H1 (cell line): ENCODE measurements at regions not wholly inside any gene's neighbourhood (a gene's known extent, or its start where the extent isn't known, plus 50 kb on each side); places are given as distances from the start of the nearest gene placed in this dataset.

Experiments
- CTCF ChIA-PET: fragments of 300-600 bp; sonication (Branson Sonifier 250); formaldehyde crosslinking; loops from one replicate; lab custom pipeline; 2021; ENCODE audit not compliant: partially characterized antibody; lab: Charles Lee
- POLR2A ChIA-PET: fragments of 300-600 bp; sonication (Branson Sonifier 250); formaldehyde crosslinking; loops from one replicate; lab custom pipeline; 2021; ENCODE audit warnings: inconsistent platforms; ENCODE audit not compliant: partially characterized antibody; lab: Charles Lee
- DNase-seq, 2 experiments: peaks; one replicate each; pipeline versions ENCODE4 v3.0.0 to v3.0.0-alpha.2; 2010 to 2022; ENCODE audit warnings: low spot score in 2 of 2, low read depth in 1 of 2, mixed read lengths in 1 of 2
- FAIRE-seq: peaks from 2 replicates; lab custom pipeline; 2011; peaks lifted over from hg19 to GRCh38; lab: Jason Lieb, UNC
- H2AFZ ChIP-seq: 2 replicates; pipeline ENCODE4 v1.8.1; 2012; ENCODE audit warnings: low read length, inconsistent platforms
- H2AK5ac ChIP-seq: 2 replicates; pipeline ENCODE4 v1.6.1; 2013; ENCODE audit warnings: low read depth, low read length
- H2BK120ac ChIP-seq: replicated peaks from 2 replicates; pipeline ENCODE3; 2013; ENCODE audit warnings: low read depth, low read length, inconsistent platforms
- H2BK12ac ChIP-seq: 2 replicates; pipeline ENCODE4 v1.6.1; 2013; ENCODE audit warnings: low read depth, low read length
- H2BK15ac ChIP-seq: 2 replicates; pipeline ENCODE4 v1.6.1; 2013; ENCODE audit warnings: low read length
- H2BK20ac ChIP-seq: 2 replicates; pipeline ENCODE4 v1.6.1; 2013; ENCODE audit warnings: low read length
- H2BK5ac ChIP-seq: 2 replicates; pipeline ENCODE4 v1.6.1; 2013; ENCODE audit warnings: low read depth, low read length
- H3K14ac ChIP-seq: 2 replicates; pipeline ENCODE4 v1.6.1; 2013; ENCODE audit warnings: inconsistent platforms; ENCODE audit not compliant: insufficient read length
- H3K18ac ChIP-seq: 2 replicates; pipeline ENCODE4 v1.6.1; 2013; ENCODE audit warnings: low read length; ENCODE audit errors: extremely low read depth
- H3K23ac ChIP-seq: 2 replicates; pipeline ENCODE4 v1.6.1; 2013; ENCODE audit warnings: inconsistent platforms; ENCODE audit not compliant: insufficient read length
- H3K23me2 ChIP-seq: 2 replicates; pipeline ENCODE4 v1.6.1; 2013; ENCODE audit warnings: low read depth, low read length
- H3K27ac ChIP-seq: 2 replicates; pipeline ENCODE4 v1.6.1; 2011; ENCODE audit warnings: low read depth, low read length, inconsistent platforms
- H3K27me3 ChIP-seq, 4 experiments: replicated peaks in 1 of 4; 1 replicate in 1 of 4; 2 replicates in 3 of 4; pipeline versions ENCODE4 v1.6.1 to v1.8.1; 2011 to 2013; ENCODE audit warnings: low read length in 3 of 4, mild to moderate bottlenecking in 3 of 4, inconsistent platforms in 2 of 4, mixed read lengths in 2 of 4, moderate library complexity in 1 of 4; ENCODE audit not compliant: control insufficient read depth in 3 of 4, insufficient read depth in 3 of 4; ENCODE audit errors: extremely low read depth in 1 of 4
- H3K36me3 ChIP-seq, 4 experiments: 2 replicates each; pipeline versions ENCODE4 v1.6.1 to v1.8.1; 2011 to 2013; ENCODE audit warnings: mild to moderate bottlenecking in 4 of 4, low read length in 3 of 4, moderate library complexity in 2 of 4, control low read depth in 1 of 4, inconsistent platforms in 1 of 4; ENCODE audit not compliant: insufficient read depth in 4 of 4, control insufficient read depth in 2 of 4
- H3K4ac ChIP-seq: replicated peaks from 2 replicates; pipeline ENCODE3; 2013; ENCODE audit warnings: low read length, low read depth, mixed read lengths, inconsistent platforms; ENCODE audit not compliant: insufficient read length
- H3K4me1 ChIP-seq, 4 experiments: replicated peaks in 1 of 4; 1 replicate in 1 of 4; 2 replicates in 3 of 4; pipeline versions ENCODE4 v1.6.1 to v1.8.1; 2011 to 2013; ENCODE audit warnings: low read length in 3 of 4, inconsistent platforms in 2 of 4, mixed read lengths in 1 of 4; ENCODE audit not compliant: insufficient read depth in 4 of 4, control insufficient read depth in 3 of 4
- H3K4me2 ChIP-seq, 2 experiments: 2 replicates each; pipeline versions ENCODE4 v1.6.1 to v1.8.1; 2011 to 2013; ENCODE audit warnings: low read depth in 2 of 2, low read length in 2 of 2, control low read depth in 1 of 2, inconsistent platforms in 1 of 2, mild to moderate bottlenecking in 1 of 2; ENCODE audit not compliant: insufficient read depth in 1 of 2
- H3K4me3 ChIP-seq, 4 experiments: fragments of 200-600, 300-600 bp in 1 of 4; sonication (generic), shearing (Covaris generic), sonication (Bioruptor Twin) in 1 of 4; 2 replicates each; pipeline versions ENCODE4 v1.5.1 to v1.8.1; 2011 to 2016; ENCODE audit warnings: low read length in 4 of 4, low read depth in 3 of 4, control low read depth in 2 of 4, inconsistent platforms in 2 of 4, mild to moderate bottlenecking in 2 of 4, mixed read lengths in 1 of 4, moderate library complexity in 1 of 4; ENCODE audit not compliant: insufficient read depth in 2 of 4; ENCODE audit errors: extremely low read depth in 1 of 4
- H3K56ac ChIP-seq: replicated peaks from 2 replicates; pipeline ENCODE3; 2013; ENCODE audit warnings: low read depth, mild to moderate bottlenecking, mixed read lengths, low read length, inconsistent platforms; ENCODE audit not compliant: insufficient read length
- H3K79me1 ChIP-seq: 2 replicates; pipeline ENCODE4 v1.6.1; 2013; ENCODE audit warnings: low read depth, low read length, control low read depth
- H3K79me2 ChIP-seq, 2 experiments: 2 replicates each; pipeline versions ENCODE4 v1.6.1 to v1.8.1; 2012 to 2013; ENCODE audit warnings: low read length in 2 of 2, mild to moderate bottlenecking in 2 of 2, inconsistent platforms in 1 of 2; ENCODE audit not compliant: insufficient read depth in 2 of 2, control insufficient read depth in 1 of 2
- H3K9ac ChIP-seq, 4 experiments: replicated peaks in 1 of 4; 1 replicate in 1 of 4; 2 replicates in 3 of 4; pipeline versions ENCODE4 v1.6.1 to v1.8.1; 2011 to 2013; ENCODE audit warnings: low read depth in 3 of 4, low read length in 3 of 4, control low read depth in 2 of 4, mild to moderate bottlenecking in 2 of 4, moderate library complexity in 2 of 4, inconsistent platforms in 1 of 4; ENCODE audit errors: extremely low read depth in 1 of 4
- H3K9me3 ChIP-seq, 2 experiments: 2 replicates each; pipeline versions ENCODE4 v1.6.1 to v1.8.1; 2012 to 2013; ENCODE audit warnings: mild to moderate bottlenecking in 2 of 2, moderate library complexity in 2 of 2, control low read depth in 1 of 2, inconsistent platforms in 1 of 2, low read depth in 1 of 2, low read length in 1 of 2, mixed read lengths in 1 of 2; ENCODE audit not compliant: insufficient read depth in 2 of 2
- H4K20me1 ChIP-seq, 2 experiments: replicated peaks in 1 of 2; 2 replicates each; pipeline versions ENCODE3 to v1.8.1; 2011 to 2013; ENCODE audit warnings: inconsistent platforms in 2 of 2, low read length in 2 of 2, mild to moderate bottlenecking in 1 of 2; ENCODE audit not compliant: insufficient read depth in 2 of 2, control insufficient read depth in 1 of 2
- H4K5ac ChIP-seq: 2 replicates; pipeline ENCODE4 v1.6.1; 2013; ENCODE audit warnings: low read length, low read depth, mixed read lengths, inconsistent platforms; ENCODE audit not compliant: insufficient read length
- H4K8ac ChIP-seq: 2 replicates; pipeline ENCODE4 v1.8.0; 2013; ENCODE audit warnings: mild to moderate bottlenecking, moderate library complexity, low read length, inconsistent platforms; ENCODE audit not compliant: insufficient read depth; ENCODE audit errors: extremely low read depth
- H4K91ac ChIP-seq: replicated peaks from 2 replicates; pipeline ENCODE3; 2013; ENCODE audit warnings: low read length, mixed read lengths, inconsistent platforms; ENCODE audit not compliant: insufficient read length
- CHD2 ChIP-seq: IDR thresholded peaks from 2 replicates; pipeline ENCODE4 v1.6.1; 2012; ENCODE audit warnings: low read length, improper control_type of control experiment
- CTBP2 ChIP-seq: IDR thresholded peaks from 2 replicates; pipeline ENCODE4 v1.7.0; 2011; ENCODE audit warnings: borderline replicate concordance, mild to moderate bottlenecking, moderate library complexity, mixed read lengths, low read length; ENCODE audit not compliant: insufficient read depth, insufficient read length
- EZH2 ChIP-seq: fragments of 200-600 bp; sonication (generic); IDR thresholded peaks from 2 replicates; pipeline ENCODE4 v1.7.1; 2012; ENCODE audit warnings: low read depth, mild to moderate bottlenecking, moderate library complexity, low read length, inconsistent platforms; ENCODE audit not compliant: severe bottlenecking
- KDM5A ChIP-seq: fragments of 200-600 bp; IDR thresholded peaks from 2 replicates; pipeline ENCODE4 v1.7.1; 2012; ENCODE audit warnings: mild to moderate bottlenecking, low read length, inconsistent platforms, mixed read lengths
- MAFK ChIP-seq: IDR thresholded peaks from 2 replicates; pipeline ENCODE4 v1.6.1; 2012; ENCODE audit warnings: low read depth, mild to moderate bottlenecking, improper control_type of control experiment, low read length
- PHF8 ChIP-seq: fragments of 200-600 bp; sonication (generic); conservative IDR thresholded peaks from 2 replicates; pipeline ENCODE4 v1.7.1; 2012; ENCODE audit warnings: low read depth, mild to moderate bottlenecking, inconsistent platforms, low read length, moderate library complexity
- POLR2A ChIP-seq, 2 experiments: IDR thresholded peaks; 1 replicate in 1 of 2; 2 replicates in 1 of 2; pipeline ENCODE4 v1.6.1; 2011; ENCODE audit warnings: low read depth in 2 of 2, low read length in 2 of 2, mild to moderate bottlenecking in 2 of 2; ENCODE audit errors: control extremely low read depth in 1 of 2
- RAD21 ChIP-seq, 2 experiments: IDR thresholded peaks in 1 of 2; conservative IDR thresholded peaks in 1 of 2; 2 replicates each; pipeline ENCODE4 v1.6.1; 2011; ENCODE audit warnings: low read depth in 2 of 2, low read length in 2 of 2, improper control_type of control experiment in 1 of 2, inconsistent platforms in 1 of 2, mild to moderate bottlenecking in 1 of 2, moderate library complexity in 1 of 2
- RFX5 ChIP-seq: IDR thresholded peaks from 2 replicates; pipeline ENCODE4 v1.6.1; 2011; ENCODE audit warnings: low read depth, low read length, improper control_type of control experiment, borderline replicate concordance
- SIX5 ChIP-seq: IDR thresholded peaks from 2 replicates; pipeline ENCODE4 v1.6.1; 2011; ENCODE audit warnings: mild to moderate bottlenecking, low read depth, low read length
- SUZ12 ChIP-seq: fragments of 200-600 bp; sonication (generic); IDR thresholded peaks from 2 replicates; pipeline ENCODE4 v1.6.1; 2012; ENCODE audit warnings: mild to moderate bottlenecking, inconsistent platforms, low read length, moderate library complexity, mixed read lengths
- TAF1 ChIP-seq: IDR thresholded peaks from 2 replicates; pipeline ENCODE4 v1.6.1; 2011; ENCODE audit warnings: mild to moderate bottlenecking, low read depth, low read length
- WGBS, 2 experiments: shearing (Covaris generic) in 1 of 2; methylation state at CpG; one replicate each; pipeline versions ENCODE4 v1.1.6 to v1.1.7; 2013 to 2015; ENCODE audit warnings: low lambda C conversion rate in 2 of 2, mixed read lengths in 2 of 2, inconsistent platforms in 1 of 2, low coverage in 1 of 2, missing lambda C conversion rate in 1 of 2; ENCODE audit not compliant: insufficient replicate concordance in 2 of 2, insufficient coverage in 1 of 2, insufficient read length in 1 of 2; ENCODE audit errors: extremely low coverage in 1 of 2, missing lambda C conversion rate in 1 of 2; 5-methylcytosine and 5-hydroxymethylcytosine counted together
- TF ChIP-seq, protein P1 (sequence below): IDR thresholded peaks from 2 replicates; pipeline ENCODE4 v1.6.1; 2012; ENCODE audit warnings: low read length, inconsistent platforms

GRCh38 chr3:82294609-82295008, 533.2 kb upstream of the GBE1 start:
- 79% methylated on average over 3 of the region's 3 CpGs; no CpG with 5 or more reads in 1 of the 2 experiments for WGBS, 2 experiments
- no peak overlapping the region for H3K4me3 ChIP-seq
- H2AK5ac ChIP-seq: no peak overlapping the region
- no peak overlapping the region for H2AFZ ChIP-seq
- H2BK120ac ChIP-seq: no peak overlapping the region
- POLR2A ChIA-PET: no interaction called here
- H3K4ac ChIP-seq: no peak overlapping the region
- no peak overlapping the region for H2BK5ac ChIP-seq
- H3K18ac ChIP-seq: no peak overlapping the region
- H3K4me2 ChIP-seq: no peak overlapping the region
- no peak overlapping the region for H4K5ac ChIP-seq
- DNase-seq (no peak), FAIRE-seq (no peak)
- H3K27ac ChIP-seq: no peak overlapping the region
- H3K36me3 ChIP-seq: no peaks in the 10 kb centered on the region; a peak in 1 of 8 replicates
- no peak overlapping the region for H2BK20ac ChIP-seq
- H3K9ac ChIP-seq: no peak overlapping the region
- H3K4me1 ChIP-seq: no peaks in the 10 kb centered on the region
- CTCF ChIA-PET: interaction anchor here (0.6 to 0.7 kb wide), 2 partner anchors 115 to 690 kb away, joined by 3 read pairs; no protein-coding TSS in a partner anchor
- H3K14ac ChIP-seq: no peak overlapping the region
- H3K9me3 ChIP-seq: no peaks in the 10 kb centered on the region
- H4K20me1 ChIP-seq: no peaks in the 10 kb centered on the region
- no peak overlapping the region for H4K91ac ChIP-seq
- H3K79me1 ChIP-seq: no peaks in the 10 kb centered on the region
- no peaks in the 10 kb centered on the region for H3K23me2 ChIP-seq
- no peak overlapping the region for H3K56ac ChIP-seq
- no peak overlapping the region for H3K23ac ChIP-seq
- TF ChIP-seq SIX5 (no peak), SUZ12 (no peak), POLR2A (IDR thresholded peaks at IDR 0.05; ENCODE audit: control extremely low read depth in 1 of 2, low read depth in 2 of 2, low read length in 2 of 2) (no peak), EZH2 (no peak), RFX5 (no peak), MAFK (no peak), TAF1 (no peak), RAD21 (IDR thresholded peaks at IDR 0.05 in 1 of 2, conservative IDR thresholded peaks at IDR 0.05 in 1 of 2; ENCODE audit: low read depth in 2 of 2, low read length in 2 of 2) (no peak), CHD2 (no peak), PHF8 (no peak), KDM5A (no peak), CTBP2 (no peak)
- TF ChIP-seq, protein P1, sequence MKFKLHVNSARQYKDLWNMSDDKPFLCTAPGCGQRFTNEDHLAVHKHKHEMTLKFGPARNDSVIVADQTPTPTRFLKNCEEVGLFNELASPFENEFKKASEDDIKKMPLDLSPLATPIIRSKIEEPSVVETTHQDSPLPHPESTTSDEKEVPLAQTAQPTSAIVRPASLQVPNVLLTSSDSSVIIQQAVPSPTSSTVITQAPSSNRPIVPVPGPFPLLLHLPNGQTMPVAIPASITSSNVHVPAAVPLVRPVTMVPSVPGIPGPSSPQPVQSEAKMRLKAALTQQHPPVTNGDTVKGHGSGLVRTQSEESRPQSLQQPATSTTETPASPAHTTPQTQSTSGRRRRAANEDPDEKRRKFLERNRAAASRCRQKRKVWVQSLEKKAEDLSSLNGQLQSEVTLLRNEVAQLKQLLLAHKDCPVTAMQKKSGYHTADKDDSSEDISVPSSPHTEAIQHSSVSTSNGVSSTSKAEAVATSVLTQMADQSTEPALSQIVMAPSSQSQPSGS: no peak
- no peak overlapping the region for H2BK15ac ChIP-seq
- no peak overlapping the region for H4K8ac ChIP-seq
- H3K79me2 ChIP-seq: no peaks in the 10 kb centered on the region
- H3K27me3 ChIP-seq: no peaks in the 10 kb centered on the region
- H2BK12ac ChIP-seq: no peak overlapping the region
